H9 (cell line): ENCODE measurements at regions not wholly inside any gene's neighbourhood (a gene's known extent, or its start where the extent isn't known, plus 50 kb on each side); places are given as distances from the start of the nearest gene placed in this dataset.
"Not testable (repeated sequence)": the region's sequence is repeated elsewhere in the genome, so short reads cannot be mapped to it uniquely, and the experiment has no call there.

Source experiments
- DNase-seq: peaks from one replicate; pipeline ENCODE4 v3.0.0-alpha.2; 2017
- H2AFZ ChIP-seq: one replicate; pipeline ENCODE4 v1.6.1; 2013; ENCODE audit warnings: mild to moderate bottlenecking, low read length, control low read depth, moderate library complexity
- H2AK5ac ChIP-seq: 2 replicates; pipeline ENCODE4 v1.6.1; 2013; ENCODE audit warnings: low read length, control low read depth, mixed read lengths; ENCODE audit not compliant: insufficient read length
- H2BK120ac ChIP-seq: one replicate; pipeline ENCODE4 v1.6.1; 2013; ENCODE audit warnings: low read depth, mild to moderate bottlenecking, low read length, control low read depth, inconsistent platforms; ENCODE audit not compliant: poor library complexity, severe bottlenecking
- H2BK12ac ChIP-seq: 2 replicates; pipeline ENCODE4 v1.6.1; 2013; ENCODE audit warnings: low read length, control low read depth, mixed read lengths, low read depth; ENCODE audit not compliant: insufficient read length
- H2BK15ac ChIP-seq: 2 replicates; pipeline ENCODE4 v1.6.1; 2013; ENCODE audit warnings: low read depth, low read length, control low read depth
- H2BK20ac ChIP-seq: one replicate; pipeline ENCODE4 v1.6.1; 2013; ENCODE audit warnings: low read depth, mild to moderate bottlenecking, low read length, control low read depth, inconsistent platforms; ENCODE audit not compliant: poor library complexity, severe bottlenecking
- H2BK5ac ChIP-seq: 2 replicates; pipeline ENCODE4 v1.6.1; 2013; ENCODE audit warnings: low read length, control low read depth, mixed read lengths; ENCODE audit not compliant: insufficient read length
- H3K14ac ChIP-seq: 2 replicates; pipeline ENCODE4 v1.6.1; 2013; ENCODE audit warnings: low read length, control low read depth; ENCODE audit not compliant: insufficient read depth
- H3K18ac ChIP-seq: 2 replicates; pipeline ENCODE4 v1.6.1; 2013; ENCODE audit warnings: low read depth, mild to moderate bottlenecking, mixed read lengths, low read length, control low read depth; ENCODE audit not compliant: insufficient read length
- H3K23ac ChIP-seq: 2 replicates; pipeline ENCODE4 v1.6.1; 2013; ENCODE audit warnings: low read length, control low read depth, mixed read lengths, low read depth; ENCODE audit not compliant: insufficient read length
- H3K23me2 ChIP-seq: 2 replicates; pipeline ENCODE4 v1.6.1; 2013; ENCODE audit warnings: low read depth, mild to moderate bottlenecking, mixed read lengths, low read length, control low read depth; ENCODE audit not compliant: insufficient read length, poor library complexity, severe bottlenecking
- H3K27ac ChIP-seq: 2 replicates; pipeline ENCODE4 v1.5.1; 2013; ENCODE audit warnings: low read length, control low read depth, mixed read lengths, low read depth; ENCODE audit not compliant: insufficient read length
- H3K27me3 ChIP-seq: 2 replicates; pipeline ENCODE4 v1.6.1; 2013; ENCODE audit warnings: low read length, control low read depth, inconsistent platforms; ENCODE audit not compliant: insufficient read depth
- H3K4ac ChIP-seq: 2 replicates; pipeline ENCODE4 v1.6.1; 2013; ENCODE audit warnings: low read depth, mild to moderate bottlenecking, control low read depth, inconsistent platforms, low read length, moderate library complexity
- H3K4me1 ChIP-seq: 2 replicates; pipeline ENCODE4 v1.6.1; 2013; ENCODE audit warnings: low read length, control low read depth, inconsistent platforms; ENCODE audit not compliant: insufficient read depth
- H3K4me2 ChIP-seq: 2 replicates; pipeline ENCODE4 v1.6.1; 2013; ENCODE audit warnings: low read length, control low read depth, mixed read lengths; ENCODE audit not compliant: insufficient read length, insufficient read depth
- H3K56ac ChIP-seq: 2 replicates; pipeline ENCODE4 v1.6.1; 2013; ENCODE audit warnings: low read depth, mild to moderate bottlenecking, mixed read lengths, low read length, control low read depth; ENCODE audit not compliant: insufficient read length
- H3K79me1 ChIP-seq: 2 replicates; pipeline ENCODE4 v1.6.1; 2013; ENCODE audit warnings: low read depth, mild to moderate bottlenecking, moderate library complexity, low read length, control low read depth, inconsistent platforms; ENCODE audit not compliant: insufficient read depth, poor library complexity, severe bottlenecking
- H3K79me2 ChIP-seq: 2 replicates; pipeline ENCODE4 v1.6.1; 2013; ENCODE audit warnings: low read length, control low read depth, inconsistent platforms; ENCODE audit not compliant: insufficient read depth
- H3K9ac ChIP-seq: 2 replicates; pipeline ENCODE4 v1.6.1; 2013; ENCODE audit warnings: low read length, control low read depth, mixed read lengths; ENCODE audit not compliant: insufficient read length; ENCODE audit errors: extremely low read depth
- H3K9me3 ChIP-seq: one replicate; pipeline ENCODE4 v1.6.1; 2013; ENCODE audit warnings: low read depth, low read length, inconsistent platforms; ENCODE audit not compliant: control insufficient read depth
- H3T11ph ChIP-seq: one replicate; pipeline ENCODE4 v1.6.1; 2013; ENCODE audit warnings: mild to moderate bottlenecking, low read length, control low read depth, inconsistent platforms
- H4K20me1 ChIP-seq: one replicate; pipeline ENCODE4 v1.6.1; 2013; ENCODE audit not compliant: control insufficient read depth, insufficient read length, insufficient read depth
- H4K5ac ChIP-seq: 2 replicates; pipeline ENCODE4 v1.6.1; 2013; ENCODE audit warnings: low read depth, mild to moderate bottlenecking, mixed read lengths, low read length, control low read depth; ENCODE audit not compliant: insufficient read length
- H4K8ac ChIP-seq: replicated peaks from 2 replicates; pipeline ENCODE4 v1.6.1; 2013; ENCODE audit warnings: low read length, control low read depth, mixed read lengths, low read depth; ENCODE audit not compliant: insufficient read length
- H4K91ac ChIP-seq: 2 replicates; pipeline ENCODE4 v1.6.1; 2013; ENCODE audit warnings: low read depth, mild to moderate bottlenecking, moderate library complexity, mixed read lengths, low read length, control low read depth; ENCODE audit not compliant: insufficient read length
- H3K27ac Mint-ChIP-seq, 3 experiments: 2 replicates in 2 of 3; 3 replicates in 1 of 3; pipeline ENCODE4 v1.8.0; 2020 to 2021; ENCODE audit warnings: mixed read lengths in 3 of 3, mild to moderate bottlenecking in 1 of 3, moderate library complexity in 1 of 3
- H3K27me3 Mint-ChIP-seq: 2 replicates; pipeline ENCODE4 v1.8.0; 2021; ENCODE audit warnings: low read depth, mild to moderate bottlenecking, moderate library complexity, mixed read lengths
- H3K36me3 Mint-ChIP-seq, 3 experiments: 2 replicates in 2 of 3; 3 replicates in 1 of 3; pipeline ENCODE4 v1.8.0; 2020 to 2021; ENCODE audit warnings: low read depth in 3 of 3, mixed read lengths in 3 of 3; ENCODE audit not compliant: insufficient read depth in 1 of 3
- H3K4me1 Mint-ChIP-seq, 2 experiments: 2 replicates each; pipeline ENCODE4 v1.8.0; 2020; ENCODE audit warnings: mixed read lengths in 2 of 2
- H3K4me3 Mint-ChIP-seq, 2 experiments: 2 replicates in 1 of 2; 3 replicates in 1 of 2; pipeline ENCODE4 v1.8.0; 2020 to 2021; ENCODE audit warnings: mild to moderate bottlenecking in 2 of 2, mixed read lengths in 2 of 2, moderate library complexity in 1 of 2
- H3K9me3 Mint-ChIP-seq, 2 experiments: 2 replicates in 1 of 2; 3 replicates in 1 of 2; pipeline ENCODE4 v1.8.0; 2020; ENCODE audit warnings: mild to moderate bottlenecking in 2 of 2, mixed read lengths in 2 of 2, moderate library complexity in 1 of 2
- WGBS: extraction: QIAGEN DNeasy Blood & Tissue Kit; methylation state at CpG from one replicate; pipeline ENCODE4 v1.1.7; 2013; ENCODE audit warnings: missing lambda C conversion rate, low lambda C conversion rate, mixed read lengths; ENCODE audit not compliant: insufficient read length; ENCODE audit errors: extremely low coverage; 5-methylcytosine and 5-hydroxymethylcytosine counted together

GRCh38 chr16:21530729-21531383, 68.5 kb upstream of the METTL9 start:
- H3K4me2 ChIP-seq, H2BK12ac ChIP-seq, H3T11ph ChIP-seq, H3K79me2 ChIP-seq, H3K4me1 ChIP-seq, H3K36me3 Mint-ChIP-seq, H3K56ac ChIP-seq, H3K23ac ChIP-seq, H3K4ac ChIP-seq, H4K8ac ChIP-seq, H3K14ac ChIP-seq, H2AFZ ChIP-seq, DNase-seq, H3K9me3 Mint-ChIP-seq, H3K18ac ChIP-seq, H2BK5ac ChIP-seq, H3K79me1 ChIP-seq, H4K91ac ChIP-seq, H2BK120ac ChIP-seq, H3K27me3 Mint-ChIP-seq, H4K5ac ChIP-seq, H4K20me1 ChIP-seq, H3K9me3 ChIP-seq, H3K9ac ChIP-seq, H3K23me2 ChIP-seq, H2BK15ac ChIP-seq, H3K27me3 ChIP-seq, H2AK5ac ChIP-seq, H3K27ac ChIP-seq, H2BK20ac ChIP-seq: not testable (repeated sequence)
- H3K27ac Mint-ChIP-seq = peak overlapping the region in 2 of 3 experiments; percentile 1 to 5; a peak in 4 of 7 replicates
- peaks cover 21 to 22% of the 10 kb centered on the region in 2 experiments for H3K4me1 Mint-ChIP-seq
- no CpG with 5 or more reads among the region's 8 CpGs for WGBS
- H3K4me3 Mint-ChIP-seq = peak overlapping the region in 1 of 2 experiments; percentile 26; a peak in 1 of 5 replicates

- H3K23me2 ChIP-seq, H3T11ph ChIP-seq, H3K9me3 ChIP-seq, H2BK20ac ChIP-seq, H3K56ac ChIP-seq, H2AFZ ChIP-seq, H3K23ac ChIP-seq, H3K27ac ChIP-seq, H3K27me3 Mint-ChIP-seq, H3K4me2 ChIP-seq, H3K4me1 ChIP-seq, DNase-seq, H2BK120ac ChIP-seq, H3K79me2 ChIP-seq, H3K4ac ChIP-seq, H4K5ac ChIP-seq, H3K4me3 Mint-ChIP-seq, H3K4me1 Mint-ChIP-seq, H3K9ac ChIP-seq, H4K20me1 ChIP-seq, H3K14ac ChIP-seq, H2BK12ac ChIP-seq, H3K36me3 Mint-ChIP-seq, H3K79me1 ChIP-seq, H2BK15ac ChIP-seq, H3K9me3 Mint-ChIP-seq, H3K18ac ChIP-seq, H2BK5ac ChIP-seq, H2AK5ac ChIP-seq, H3K27me3 ChIP-seq, H3K27ac Mint-ChIP-seq, H4K91ac ChIP-seq, H4K8ac ChIP-seq: not testable (repeated sequence)
- no CpG with 5 or more reads among the region's 7 CpGs for WGBS
These were observed 66.4 kb upstream of the METTL9 start for GRCh38 chr16:21532996-21533395.
